SK-N-SH treated with all-trans-retinoic acid at 6 μM for 48 hours (cell line): ENCODE measurements at regions not wholly inside any gene's neighbourhood (a gene's known extent, or its start where the extent isn't known, plus 50 kb on each side); places are given as distances from the start of the nearest gene placed in this dataset.

Experiments used
- ATAC-seq: fragments of 200-7000 bp; cut with Tn5 transposase; 3 replicates; pipeline ENCODE4 v1.9.1; 2020; ENCODE audit warnings: mild to moderate bottlenecking, moderate library complexity
- ARNTL ChIP-seq: fragments of 450-650 bp; formaldehyde crosslinking; IDR thresholded peaks from 2 replicates; pipeline ENCODE4 v1.5.0; 2020; ENCODE audit warnings: low read depth, mild to moderate bottlenecking, moderate library complexity, borderline replicate concordance
- BACH2 ChIP-seq: fragments of 250-450 bp; sonication (Bioruptor Pico); IDR thresholded peaks from 2 replicates; pipeline ENCODE4 v1.9.0; 2021; ENCODE audit warnings: mild to moderate bottlenecking, borderline replicate concordance
- CSDC2 ChIP-seq: fragments of 250-450 bp; sonication (Bioruptor Pico); IDR thresholded peaks from 2 replicates; pipeline ENCODE4 v1.5.0; 2020; ENCODE audit warnings: mild to moderate bottlenecking, moderate library complexity
- ESRRG ChIP-seq: fragments of 250-450 bp; sonication (Bioruptor Pico); IDR thresholded peaks from 2 replicates; pipeline ENCODE4 v1.6.1; 2021; ENCODE audit warnings: mild to moderate bottlenecking
- GLIS3 ChIP-seq: fragments of 250-450 bp; sonication (Bioruptor Pico); IDR thresholded peaks from 2 replicates; pipeline ENCODE4 v1.5.0; 2020; ENCODE audit warnings: mild to moderate bottlenecking, moderate library complexity
- ISL1 ChIP-seq: fragments of 250-450 bp; sonication (Bioruptor Pico); IDR thresholded peaks from 2 replicates; pipeline ENCODE4 v2.1.2; 2022; ENCODE audit warnings: mild to moderate bottlenecking, moderate library complexity
- OSR1 ChIP-seq: fragments of 250-450 bp; sonication (Bioruptor Pico); IDR thresholded peaks from 2 replicates; pipeline ENCODE4 v1.8.0; 2022; ENCODE audit warnings: moderate library complexity, mild to moderate bottlenecking, inconsistent platforms
- PPARA ChIP-seq: fragments of 250-450 bp; sonication (Bioruptor Pico); IDR thresholded peaks from 2 replicates; pipeline ENCODE4 v1.5.0; 2020; ENCODE audit warnings: mild to moderate bottlenecking, borderline replicate concordance
- RARB ChIP-seq: fragments of 250-450 bp; sonication (Bioruptor Pico); IDR thresholded peaks from 2 replicates; pipeline ENCODE4 v1.8.0; 2021; ENCODE audit warnings: mild to moderate bottlenecking, moderate library complexity
- TCF4 ChIP-seq: fragments of 250-450 bp; sonication (Bioruptor Pico); IDR thresholded peaks from 2 replicates; pipeline ENCODE4 v1.8.0; 2021; ENCODE audit warnings: mild to moderate bottlenecking, moderate library complexity, borderline replicate concordance
- TOX ChIP-seq: fragments of 250-450 bp; sonication (Bioruptor Pico); IDR thresholded peaks from 2 replicates; pipeline ENCODE4 v1.8.0; 2021; ENCODE audit warnings: mild to moderate bottlenecking, moderate library complexity, borderline replicate concordance
- ZC3H10 ChIP-seq: fragments of 250-450 bp; sonication (Bioruptor Pico); IDR thresholded peaks from 2 replicates; pipeline ENCODE4 v1.5.1; 2021; ENCODE audit warnings: mild to moderate bottlenecking, moderate library complexity
- ZFP3 ChIP-seq: fragments of 250-450 bp; sonication (Bioruptor Pico); IDR thresholded peaks from 2 replicates; pipeline ENCODE4 v1.5.0; 2020; ENCODE audit warnings: mild to moderate bottlenecking, moderate library complexity
- ZFP30 ChIP-seq: fragments of 450-650 bp; formaldehyde crosslinking; IDR thresholded peaks from 2 replicates; pipeline ENCODE4 v1.5.0; 2022; ENCODE audit warnings: mild to moderate bottlenecking, moderate library complexity
- ZNF70 ChIP-seq: fragments of 450-650 bp; formaldehyde crosslinking; IDR thresholded peaks from 2 replicates; pipeline ENCODE4 v1.5.0; 2020; ENCODE audit warnings: mild to moderate bottlenecking, moderate library complexity
- ZNF8 ChIP-seq: fragments of 450-650 bp; formaldehyde crosslinking; IDR thresholded peaks from 2 replicates; pipeline ENCODE4 v1.5.0; 2020; ENCODE audit warnings: mild to moderate bottlenecking, moderate library complexity
- TF ChIP-seq, protein P1 (sequence below): fragments of 250-450 bp; sonication (Bioruptor Pico); IDR thresholded peaks from 2 replicates; pipeline ENCODE4 v1.8.0; 2021; ENCODE audit warnings: low read depth, mild to moderate bottlenecking, moderate library complexity, borderline replicate concordance
- TF ChIP-seq, protein P2 (sequence below): fragments of 250-450 bp; sonication (Bioruptor Pico); IDR thresholded peaks from 2 replicates; pipeline ENCODE4 v1.5.0; 2020; ENCODE audit warnings: mild to moderate bottlenecking, moderate library complexity
- TF ChIP-seq, protein P3 (sequence below): fragments of 250-450 bp; sonication (Bioruptor Pico); IDR thresholded peaks from 2 replicates; pipeline ENCODE4 v1.5.1; 2021; ENCODE audit warnings: mild to moderate bottlenecking, moderate library complexity
- TF ChIP-seq, protein P4 (sequence below): fragments of 250-450 bp; sonication (Bioruptor Pico); IDR thresholded peaks from 2 replicates; pipeline ENCODE4 v1.8.0; 2020; ENCODE audit warnings: mild to moderate bottlenecking, moderate library complexity, borderline replicate concordance

DNA sequence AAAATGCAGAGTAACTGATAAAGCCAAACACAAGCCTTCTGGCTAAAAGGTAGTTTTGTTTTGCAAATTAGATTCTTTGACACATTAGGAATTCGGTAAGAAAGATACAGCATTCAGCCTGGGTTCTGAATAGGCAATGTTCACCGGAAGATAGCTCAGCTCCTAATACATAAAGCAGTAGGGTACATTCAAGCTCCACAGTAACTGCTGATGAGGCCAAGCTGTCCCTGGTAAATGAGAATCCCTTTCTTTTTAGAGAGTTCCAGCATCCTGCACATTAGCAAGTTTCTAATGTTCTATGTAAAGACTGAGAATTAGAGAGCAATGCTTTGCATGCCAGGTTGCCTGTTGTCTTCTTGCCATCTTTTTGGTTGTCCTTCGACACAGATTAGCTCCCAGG is 316.3 kb upstream of the SLC14A2 start:
- ATAC-seq: no peak

DNA sequence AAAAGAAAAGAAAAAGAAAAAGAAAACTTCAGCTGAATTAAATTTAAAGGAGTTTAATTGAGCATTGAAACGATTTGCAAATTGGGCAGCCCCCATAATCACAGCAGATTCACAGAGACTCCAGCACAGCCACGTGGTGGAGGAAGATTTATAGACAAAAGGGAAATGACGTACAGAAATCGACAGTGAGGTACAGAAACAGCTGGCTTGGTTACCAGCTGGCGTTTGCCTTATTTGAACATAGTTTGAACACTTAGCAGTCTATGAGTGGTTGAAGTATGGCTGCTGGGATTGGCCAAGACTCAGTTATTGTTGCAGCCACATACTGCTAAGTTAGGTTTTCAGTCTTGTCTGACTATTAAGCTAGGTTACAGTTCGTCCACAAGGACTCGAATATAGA is 312.2 kb upstream of the SLC14A2 start:
- TF ChIP-seq ZNF8 (CRISPR knock-in tag) (no peak), ZC3H10 (CRISPR knock-in tag) (no peak), ESRRG (CRISPR knock-in tag) (no peak), ARNTL (CRISPR knock-in tag) (no peak)
- TF ChIP-seq, protein P1, sequence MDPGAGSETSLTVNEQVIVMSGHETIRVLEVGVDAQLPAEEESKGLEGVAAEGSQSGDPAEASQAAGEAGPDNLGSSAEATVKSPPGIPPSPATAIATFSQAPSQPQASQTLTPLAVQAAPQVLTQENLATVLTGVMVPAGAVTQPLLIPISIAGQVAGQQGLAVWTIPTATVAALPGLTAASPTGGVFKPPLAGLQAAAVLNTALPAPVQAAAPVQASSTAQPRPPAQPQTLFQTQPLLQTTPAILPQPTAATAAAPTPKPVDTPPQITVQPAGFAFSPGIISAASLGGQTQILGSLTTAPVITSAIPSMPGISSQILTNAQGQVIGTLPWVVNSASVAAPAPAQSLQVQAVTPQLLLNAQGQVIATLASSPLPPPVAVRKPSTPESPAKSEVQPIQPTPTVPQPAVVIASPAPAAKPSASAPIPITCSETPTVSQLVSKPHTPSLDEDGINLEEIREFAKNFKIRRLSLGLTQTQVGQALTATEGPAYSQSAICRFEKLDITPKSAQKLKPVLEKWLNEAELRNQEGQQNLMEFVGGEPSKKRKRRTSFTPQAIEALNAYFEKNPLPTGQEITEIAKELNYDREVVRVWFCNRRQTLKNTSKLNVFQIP (CRISPR knock-in tag): no peak
- ATAC-seq: no peak

More for the DNA sequence above, 316.3 kb upstream of the SLC14A2 start:
- TF ChIP-seq BACH2 (CRISPR knock-in tag): no peak
- TF ChIP-seq, protein P2, sequence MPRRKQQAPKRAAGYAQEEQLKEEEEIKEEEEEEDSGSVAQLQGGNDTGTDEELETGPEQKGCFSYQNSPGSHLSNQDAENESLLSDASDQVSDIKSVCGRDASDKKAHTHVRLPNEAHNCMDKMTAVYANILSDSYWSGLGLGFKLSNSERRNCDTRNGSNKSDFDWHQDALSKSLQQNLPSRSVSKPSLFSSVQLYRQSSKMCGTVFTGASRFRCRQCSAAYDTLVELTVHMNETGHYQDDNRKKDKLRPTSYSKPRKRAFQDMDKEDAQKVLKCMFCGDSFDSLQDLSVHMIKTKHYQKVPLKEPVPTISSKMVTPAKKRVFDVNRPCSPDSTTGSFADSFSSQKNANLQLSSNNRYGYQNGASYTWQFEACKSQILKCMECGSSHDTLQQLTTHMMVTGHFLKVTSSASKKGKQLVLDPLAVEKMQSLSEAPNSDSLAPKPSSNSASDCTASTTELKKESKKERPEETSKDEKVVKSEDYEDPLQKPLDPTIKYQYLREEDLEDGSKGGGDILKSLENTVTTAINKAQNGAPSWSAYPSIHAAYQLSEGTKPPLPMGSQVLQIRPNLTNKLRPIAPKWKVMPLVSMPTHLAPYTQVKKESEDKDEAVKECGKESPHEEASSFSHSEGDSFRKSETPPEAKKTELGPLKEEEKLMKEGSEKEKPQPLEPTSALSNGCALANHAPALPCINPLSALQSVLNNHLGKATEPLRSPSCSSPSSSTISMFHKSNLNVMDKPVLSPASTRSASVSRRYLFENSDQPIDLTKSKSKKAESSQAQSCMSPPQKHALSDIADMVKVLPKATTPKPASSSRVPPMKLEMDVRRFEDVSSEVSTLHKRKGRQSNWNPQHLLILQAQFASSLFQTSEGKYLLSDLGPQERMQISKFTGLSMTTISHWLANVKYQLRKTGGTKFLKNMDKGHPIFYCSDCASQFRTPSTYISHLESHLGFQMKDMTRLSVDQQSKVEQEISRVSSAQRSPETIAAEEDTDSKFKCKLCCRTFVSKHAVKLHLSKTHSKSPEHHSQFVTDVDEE (CRISPR knock-in tag): no peak
- TF ChIP-seq, protein P3, sequence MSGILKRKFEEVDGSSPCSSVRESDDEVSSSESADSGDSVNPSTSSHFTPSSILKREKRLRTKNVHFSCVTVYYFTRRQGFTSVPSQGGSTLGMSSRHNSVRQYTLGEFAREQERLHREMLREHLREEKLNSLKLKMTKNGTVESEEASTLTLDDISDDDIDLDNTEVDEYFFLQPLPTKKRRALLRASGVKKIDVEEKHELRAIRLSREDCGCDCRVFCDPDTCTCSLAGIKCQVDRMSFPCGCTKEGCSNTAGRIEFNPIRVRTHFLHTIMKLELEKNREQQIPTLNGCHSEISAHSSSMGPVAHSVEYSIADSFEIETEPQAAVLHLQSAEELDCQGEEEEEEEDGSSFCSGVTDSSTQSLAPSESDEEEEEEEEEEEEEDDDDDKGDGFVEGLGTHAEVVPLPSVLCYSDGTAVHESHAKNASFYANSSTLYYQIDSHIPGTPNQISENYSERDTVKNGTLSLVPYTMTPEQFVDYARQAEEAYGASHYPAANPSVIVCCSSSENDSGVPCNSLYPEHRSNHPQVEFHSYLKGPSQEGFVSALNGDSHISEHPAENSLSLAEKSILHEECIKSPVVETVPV: no peak
- no peak for TF ChIP-seq ZC3H10 (CRISPR knock-in tag)
- TF ChIP-seq PPARA (CRISPR knock-in tag): no peak
- no peak for TF ChIP-seq ISL1 (CRISPR knock-in tag)
- TF ChIP-seq TCF4 (CRISPR knock-in tag): no peak
- no peak for TF ChIP-seq GLIS3 (CRISPR knock-in tag)
- no peak for TF ChIP-seq ARNTL (CRISPR knock-in tag)
- no peak for TF ChIP-seq ZFP30 (CRISPR knock-in tag)
- no peak for TF ChIP-seq RARB (CRISPR knock-in tag)
- TF ChIP-seq, protein P1 (CRISPR knock-in tag): no peak
- no peak for TF ChIP-seq ZFP3 (CRISPR knock-in tag)
- no peak for TF ChIP-seq ESRRG (CRISPR knock-in tag)
- TF ChIP-seq OSR1: no peak
- TF ChIP-seq ZNF70 (CRISPR knock-in tag): no peak
- TF ChIP-seq, protein P4, sequence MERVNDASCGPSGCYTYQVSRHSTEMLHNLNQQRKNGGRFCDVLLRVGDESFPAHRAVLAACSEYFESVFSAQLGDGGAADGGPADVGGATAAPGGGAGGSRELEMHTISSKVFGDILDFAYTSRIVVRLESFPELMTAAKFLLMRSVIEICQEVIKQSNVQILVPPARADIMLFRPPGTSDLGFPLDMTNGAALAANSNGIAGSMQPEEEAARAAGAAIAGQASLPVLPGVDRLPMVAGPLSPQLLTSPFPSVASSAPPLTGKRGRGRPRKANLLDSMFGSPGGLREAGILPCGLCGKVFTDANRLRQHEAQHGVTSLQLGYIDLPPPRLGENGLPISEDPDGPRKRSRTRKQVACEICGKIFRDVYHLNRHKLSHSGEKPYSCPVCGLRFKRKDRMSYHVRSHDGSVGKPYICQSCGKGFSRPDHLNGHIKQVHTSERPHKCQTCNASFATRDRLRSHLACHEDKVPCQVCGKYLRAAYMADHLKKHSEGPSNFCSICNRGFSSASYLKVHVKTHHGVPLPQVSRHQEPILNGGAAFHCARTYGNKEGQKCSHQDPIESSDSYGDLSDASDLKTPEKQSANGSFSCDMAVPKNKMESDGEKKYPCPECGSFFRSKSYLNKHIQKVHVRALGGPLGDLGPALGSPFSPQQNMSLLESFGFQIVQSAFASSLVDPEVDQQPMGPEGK (CRISPR knock-in tag): no peak
- no peak for TF ChIP-seq CSDC2 (CRISPR knock-in tag)
- TF ChIP-seq TOX (CRISPR knock-in tag): no peak
- TF ChIP-seq, all 23 proteins: peak for 0

DNA sequence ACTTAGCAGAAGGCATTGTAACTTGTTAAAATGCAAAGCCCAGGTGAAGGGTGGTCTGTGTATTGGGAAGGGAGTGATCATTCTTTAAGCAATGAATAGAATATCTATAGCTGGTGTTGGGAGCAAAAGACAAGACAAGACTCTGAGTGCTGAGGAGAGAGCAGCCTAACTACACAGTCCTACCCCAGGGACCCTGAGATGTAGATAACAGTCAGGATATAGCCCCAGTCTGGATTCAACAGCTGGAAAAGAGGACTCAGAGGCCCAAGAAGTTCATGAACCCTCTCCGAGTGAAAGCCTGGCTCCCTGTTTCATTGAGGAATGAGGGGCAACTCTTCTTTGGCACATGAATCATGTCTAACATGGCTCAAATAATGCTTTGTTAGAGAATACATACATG is 310.7 kb upstream of the SLC14A2 start:
- TF ChIP-seq ZNF70 (CRISPR knock-in tag) (no peak), RARB (CRISPR knock-in tag) (no peak), OSR1 (no peak)
- ATAC-seq: no peak
